SH-SY5Y (cell line): ENCODE measurements at regions not wholly inside any gene's neighbourhood (a gene's known extent, or its start where the extent isn't known, plus 50 kb on each side); places are given as distances from the start of the nearest gene placed in this dataset.

Source experiments
- GATA2 ChIP-seq: IDR thresholded peaks from 2 replicates; pipeline ENCODE4 v1.6.1; 2011; ENCODE audit warnings: mild to moderate bottlenecking, low read depth, low read length
- GATA3 ChIP-seq: IDR thresholded peaks from 2 replicates; pipeline ENCODE4 v1.6.1; 2011; ENCODE audit warnings: low read depth, mild to moderate bottlenecking, low read length, moderate library complexity

GRCh38 chr16:73279451-73279850 is 231.5 kb upstream of the ZFHX3 start:
- TF ChIP-seq GATA3 (no peak), GATA2 (no peak)
